Ovary (tissue), 7 donors: ENCODE measurements at regions not wholly inside any gene's neighbourhood (a gene's known extent, or its start where the extent isn't known, plus 50 kb on each side); places are given as distances from the start of the nearest gene placed in this dataset.

Experiments
- DNase-seq, 5 donors: peaks; one replicate each; pipeline ENCODE4 v3.0.0-alpha.2; 2019 to 2020
- H3K27ac ChIP-seq, 2 donors: fragments of 200-600 bp; one replicate each; pipeline versions ENCODE4 v1.5.1 to v1.8.0; 2019 to 2022
- H3K27me3 ChIP-seq: fragments of 200-600 bp; one replicate; pipeline ENCODE4 v1.8.0; 2022
- H3K36me3 ChIP-seq: fragments of 200-600 bp; sonication (generic); one replicate; pipeline ENCODE4 v1.5.1; 2019
- H3K4me1 ChIP-seq: one replicate; pipeline ENCODE4 v1.8.1; 2013; ENCODE audit warnings: mild to moderate bottlenecking, moderate library complexity; ENCODE audit not compliant: insufficient read depth
- H3K4me3 ChIP-seq: fragments of 200-600 bp; sonication (generic); one replicate; pipeline ENCODE4 v1.5.1; 2017
- H3K9me3 ChIP-seq, 2 donors: fragments of 200-600 bp in 1 of 2; sonication (generic) in 1 of 2; one replicate each; pipeline versions ENCODE4 v1.5.1 to v1.8.1; 2013 to 2019; ENCODE audit warnings: mild to moderate bottlenecking in 1 of 2, moderate library complexity in 1 of 2
- EP300 ChIP-seq: sonication (generic); formaldehyde crosslinking; IDR thresholded peaks from one replicate; pipeline ENCODE4 v1.6.1; 2017; ENCODE audit warnings: antibody characterized with exemption
- POLR2A ChIP-seq: fragments of 450-650 bp; IDR thresholded peaks from one replicate; pipeline ENCODE4 v1.6.1; 2017; ENCODE audit warnings: antibody characterized with exemption, mild to moderate bottlenecking, moderate library complexity
- WGBS, 3 donors: extraction: QIAGEN DNeasy Blood & Tissue Kit in 1 of 3; methylation state at CpG; one replicate each; pipeline versions ENCODE4 v1.1.5 to v1.1.7; 2013 to 2017; 5-methylcytosine and 5-hydroxymethylcytosine counted together
- intact Hi-C, 4 donors: fragments of 100-400 bp; cut with DNase I; formaldehyde crosslinking; loops; one replicate each; pipeline versions ENCODE4 v1.11.0 to v1.15.1; 2022 to 2023
- TF ChIP-seq, protein P1 (sequence below), 3 donors: fragments of 450-650 bp in 2 of 3; fragments of 200-600 bp in 1 of 3; IDR thresholded peaks; one replicate each; pipeline versions ENCODE4 v1.5.1 to v1.8.0; 2016 to 2022; ENCODE audit warnings: antibody characterized with exemption in 3 of 3, mild to moderate bottlenecking in 1 of 3
- donor health status: DM: no; HTN: no; CAD: no; lungs with moderate emphysema.
- donor health status: DM: no; HTN: no; CAD: no.
- donor health status: Bipolar disorder and iron deficiency.
- donor health status: DM: no; HTN: no; CAD: no.
- donor health status: DM: yes; HTN: yes; CAD: no.

DNA sequence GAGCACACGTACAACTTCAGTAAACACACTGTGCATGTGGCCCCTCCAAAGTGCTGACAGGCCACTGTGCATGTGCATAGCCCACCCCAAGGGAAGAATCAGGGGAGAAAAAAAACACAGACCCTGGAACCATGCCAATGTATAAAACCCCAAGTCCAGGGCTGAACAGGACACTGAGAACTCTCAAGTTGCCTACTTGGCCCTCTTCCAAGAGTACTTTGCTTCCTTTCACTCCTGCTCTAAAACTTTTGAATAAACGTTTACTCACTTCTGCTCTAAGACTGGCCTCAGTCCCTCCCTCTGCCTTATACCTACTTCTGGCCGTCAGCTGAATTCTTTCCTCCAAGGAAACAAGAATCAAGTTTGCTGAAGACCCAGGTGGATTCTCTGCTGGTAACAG is 77.7 kb upstream of the NFIB start:
- Histone ChIP-seq H3K27me3 (no peaks in the 10 kb centered on the region), H3K4me3 (no peak overlapping the region), H3K9me3 (peaks cover 0 to 3% of the 10 kb centered on the region in 2 donors), H3K4me1 (no peaks in the 10 kb centered on the region), H3K36me3 (no peaks in the 10 kb centered on the region), H3K27ac (no peak overlapping the region)
- DNase-seq, result no peak
- WGBS, 3 donors, result 79 to 86% (median 80%) methylated on average over 3 of the region's 3 CpGs
- intact Hi-C loops, result no loop called here
- TF ChIP-seq, protein P1, sequence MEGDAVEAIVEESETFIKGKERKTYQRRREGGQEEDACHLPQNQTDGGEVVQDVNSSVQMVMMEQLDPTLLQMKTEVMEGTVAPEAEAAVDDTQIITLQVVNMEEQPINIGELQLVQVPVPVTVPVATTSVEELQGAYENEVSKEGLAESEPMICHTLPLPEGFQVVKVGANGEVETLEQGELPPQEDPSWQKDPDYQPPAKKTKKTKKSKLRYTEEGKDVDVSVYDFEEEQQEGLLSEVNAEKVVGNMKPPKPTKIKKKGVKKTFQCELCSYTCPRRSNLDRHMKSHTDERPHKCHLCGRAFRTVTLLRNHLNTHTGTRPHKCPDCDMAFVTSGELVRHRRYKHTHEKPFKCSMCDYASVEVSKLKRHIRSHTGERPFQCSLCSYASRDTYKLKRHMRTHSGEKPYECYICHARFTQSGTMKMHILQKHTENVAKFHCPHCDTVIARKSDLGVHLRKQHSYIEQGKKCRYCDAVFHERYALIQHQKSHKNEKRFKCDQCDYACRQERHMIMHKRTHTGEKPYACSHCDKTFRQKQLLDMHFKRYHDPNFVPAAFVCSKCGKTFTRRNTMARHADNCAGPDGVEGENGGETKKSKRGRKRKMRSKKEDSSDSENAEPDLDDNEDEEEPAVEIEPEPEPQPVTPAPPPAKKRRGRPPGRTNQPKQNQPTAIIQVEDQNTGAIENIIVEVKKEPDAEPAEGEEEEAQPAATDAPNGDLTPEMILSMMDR (IDR thresholded peaks at IDR 0.05), result no peak
- TF ChIP-seq EP300, result no peak
- no peak for TF ChIP-seq POLR2A

DNA sequence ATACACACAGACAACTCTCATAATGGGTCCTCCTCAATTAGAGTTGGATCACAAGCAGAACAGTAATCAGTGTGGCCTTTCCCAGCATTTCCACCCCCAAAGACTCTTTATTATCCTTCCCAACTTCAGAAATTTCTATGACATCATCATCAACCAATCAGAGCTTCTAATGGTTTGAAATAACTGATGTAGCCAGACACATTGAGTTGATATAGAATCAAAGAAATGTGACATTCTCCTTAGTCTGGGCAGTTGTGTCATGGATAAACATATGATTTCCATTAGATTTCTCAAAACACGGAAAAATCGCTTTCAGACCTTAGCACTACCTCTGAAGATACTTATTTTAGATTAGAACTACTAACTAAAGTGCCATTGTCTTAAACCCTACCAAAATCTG is 75.7 kb upstream of the NFIB start:
- Histone ChIP-seq H3K4me1 (no peaks in the 10 kb centered on the region), H3K27me3 (no peaks in the 10 kb centered on the region), H3K4me3 (no peak overlapping the region), H3K9me3 (peaks cover 0 to 3% of the 10 kb centered on the region in 2 donors), H3K36me3 (no peaks in the 10 kb centered on the region), H3K27ac (no peak overlapping the region)
- intact Hi-C loops, result no loop called here
- no peak for DNase-seq
- WGBS, 3 donors, result 94 to 99% (median 98%) methylated on average over 2 of the region's 2 CpGs
- TF ChIP-seq EP300 (no peak), POLR2A (no peak)
- TF ChIP-seq, protein P1 (IDR thresholded peaks at IDR 0.05), result no peak

DNA sequence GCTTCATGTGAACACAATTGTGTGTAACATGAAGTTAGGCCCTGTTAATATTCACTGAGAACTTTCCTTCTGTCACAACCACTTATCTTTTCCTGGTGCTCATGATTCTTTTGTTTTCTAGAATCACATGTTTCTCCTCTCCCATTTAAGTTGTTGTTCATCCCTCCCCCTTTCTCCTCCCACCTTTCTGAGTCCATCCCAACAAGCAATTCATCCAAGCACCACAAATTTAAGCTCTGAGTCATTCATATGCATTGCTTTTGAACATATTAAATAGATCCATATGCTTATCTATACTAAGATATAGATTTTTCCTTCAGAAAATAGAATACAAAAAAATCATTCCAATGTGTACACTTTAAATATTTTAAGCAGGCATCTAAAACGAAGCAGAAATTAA is 75.2 kb upstream of the NFIB start:
- Histone ChIP-seq H3K27ac (no peak overlapping the region), H3K36me3 (no peaks in the 10 kb centered on the region), H3K9me3 (peaks cover 0 to 3% of the 10 kb centered on the region in 2 donors), H3K27me3 (no peaks in the 10 kb centered on the region), H3K4me3 (no peak overlapping the region), H3K4me1 (no peaks in the 10 kb centered on the region)
- no peak for DNase-seq
- intact Hi-C loops, result no loop called here
- TF ChIP-seq POLR2A (no peak), EP300 (no peak)
- TF ChIP-seq, protein P1 (IDR thresholded peaks at IDR 0.05), result no peak
- 72 to 82% (median 77%) methylated on average over 1 of the region's 1 CpG for WGBS, 3 donors

DNA sequence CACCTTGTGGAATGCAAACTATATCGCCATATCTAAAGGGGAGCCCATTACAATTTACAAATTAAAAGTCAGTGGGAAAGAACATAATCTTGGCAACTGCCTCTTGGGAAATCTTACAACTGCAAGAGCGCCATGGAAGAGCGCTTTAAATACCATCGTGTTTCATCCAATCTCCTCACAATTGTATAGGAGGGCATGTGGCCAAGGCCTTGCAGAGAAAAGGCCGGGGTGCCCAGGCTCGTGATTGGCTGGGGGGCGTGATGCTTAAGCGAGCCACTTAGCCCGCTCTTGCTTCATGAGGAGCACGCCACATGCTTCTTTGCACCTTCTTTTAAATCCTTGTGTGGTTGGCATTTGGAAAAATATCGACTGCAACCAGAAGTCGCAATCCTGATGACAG is 69.8 kb upstream of the NFIB start:
- WGBS, 3 donors, result 92 to 94% (median 93%) methylated on average over 12 of the region's 12 CpGs
- Histone ChIP-seq H3K9me3 (no peaks in the 10 kb centered on the region), H3K36me3 (no peaks in the 10 kb centered on the region), H3K4me1 (no peaks in the 10 kb centered on the region), H3K27me3 (no peaks in the 10 kb centered on the region), H3K4me3 (no peak overlapping the region), H3K27ac (no peak overlapping the region)
- TF ChIP-seq, protein P1 (IDR thresholded peaks at IDR 0.05), result no peak
- TF ChIP-seq EP300 (no peak), POLR2A (no peak)
- DNase-seq, result no peak
- intact Hi-C loops, result no loop called here

DNA sequence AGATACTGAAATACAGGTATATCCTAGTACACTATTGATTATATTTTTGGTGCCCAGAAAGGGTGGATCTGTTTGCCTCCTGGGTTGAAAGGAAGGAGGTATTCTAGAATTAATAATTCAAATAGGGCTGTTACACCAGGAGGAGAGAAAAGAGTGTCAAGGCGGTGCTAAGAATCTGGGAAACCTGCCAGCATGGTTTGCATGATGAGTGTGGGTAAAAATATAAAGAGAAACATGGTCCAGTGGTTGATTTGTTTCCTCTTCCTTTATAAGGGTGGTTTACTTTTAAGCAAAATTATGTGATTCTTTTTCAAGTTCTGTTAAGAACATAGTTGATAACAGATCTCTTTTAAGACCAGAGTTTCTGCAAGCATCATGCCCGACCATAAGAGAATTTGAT is 69.4 kb upstream of the NFIB start:
- 49 to 54% (median 51%) methylated on average over 2 of the region's 2 CpGs for WGBS, 3 donors
- Histone ChIP-seq H3K27ac (no peak overlapping the region), H3K4me3 (no peak overlapping the region), H3K4me1 (no peaks in the 10 kb centered on the region), H3K36me3 (no peaks in the 10 kb centered on the region), H3K27me3 (no peaks in the 10 kb centered on the region), H3K9me3 (no peaks in the 10 kb centered on the region)
- TF ChIP-seq, protein P1 (IDR thresholded peaks at IDR 0.05), result no peak
- TF ChIP-seq POLR2A (no peak), EP300 (no peak)
- intact Hi-C loops, result no loop called here
- peak in 1 of 5 donors; percentile 25 for DNase-seq
